ENCODE measurements at regions not wholly inside any gene's neighbourhood (a gene's known extent, or its start where the extent isn't known, plus 50 kb on each side); places are given as distances from the start of the nearest gene placed in this dataset.
"Not testable (repeated sequence)": the region's sequence is repeated elsewhere in the genome, so short reads cannot be mapped to it uniquely, and the experiment has no call there.

- in situ Hi-C loops (cut with HindIII; ENCODE audit: low pct_unique_long_range_greater_than_20kb, low sequenced_read_pairs) = no loop called here
- DNase-seq (ENCODE audit: low read depth) = no peak
Measured at GRCh38 chr16:47888734-47889133, 267.1 kb downstream of the ABCC12 start.

- no peak for DNase-seq (ENCODE audit: low read depth)
- in situ Hi-C loops (cut with HindIII; ENCODE audit: low pct_unique_long_range_greater_than_20kb, low sequenced_read_pairs) = no loop called here
Measured at GRCh38 chr16:47888142-47888541, 267.7 kb downstream of the ABCC12 start.

- no peak for DNase-seq (ENCODE audit: low read depth)
- in situ Hi-C loops (cut with HindIII; ENCODE audit: low pct_unique_long_range_greater_than_20kb, low sequenced_read_pairs) = no loop called here
Measured at GRCh38 chr16:47887496-47887895, 268.3 kb downstream of the ABCC12 start.

GRCh38 chr16:47886631-47887415 is 269.0 kb downstream of the ABCC12 start:
- in situ Hi-C loops (cut with HindIII; ENCODE audit: low pct_unique_long_range_greater_than_20kb, low sequenced_read_pairs) = no loop called here

GRCh38 chr16:47886139-47886538 is 269.7 kb downstream of the ABCC12 start:
- in situ Hi-C loops (cut with HindIII; ENCODE audit: low pct_unique_long_range_greater_than_20kb, low sequenced_read_pairs) = no loop called here
- no peak for DNase-seq (ENCODE audit: low read depth)

More at GRCh38 chr16:47886631-47887415, 269.0 kb downstream of the ABCC12 start:
- DNase-seq (ENCODE audit: low read depth) = no peak

GRCh38 chr16:47885489-47885888 is 270.3 kb downstream of the ABCC12 start:
- in situ Hi-C loops (cut with HindIII; ENCODE audit: low pct_unique_long_range_greater_than_20kb, low sequenced_read_pairs) = no loop called here

GRCh38 chr16:47884116-47884725 is 271.6 kb downstream of the ABCC12 start:
- DNase-seq (ENCODE audit: low read depth) = no peak
- in situ Hi-C loops (cut with HindIII; ENCODE audit: low pct_unique_long_range_greater_than_20kb, low sequenced_read_pairs) = no loop called here

More at GRCh38 chr16:47885489-47885888, 270.3 kb downstream of the ABCC12 start:
- no peak for DNase-seq (ENCODE audit: low read depth)

GRCh38 chr16:47881574-47881973 is 274.2 kb downstream of the ABCC12 start:
- in situ Hi-C loops (cut with HindIII; ENCODE audit: low pct_unique_long_range_greater_than_20kb, low sequenced_read_pairs) = no loop called here
- DNase-seq (ENCODE audit: low read depth) = no peak

GRCh38 chr16:47880653-47881052 is 275.1 kb downstream of the ABCC12 start:
- in situ Hi-C loops (cut with HindIII; ENCODE audit: low pct_unique_long_range_greater_than_20kb, low sequenced_read_pairs) = no loop called here
- DNase-seq (ENCODE audit: low read depth) = no peak

- in situ Hi-C loops (cut with HindIII; ENCODE audit: low pct_unique_long_range_greater_than_20kb, low sequenced_read_pairs) = no loop called here
- DNase-seq (ENCODE audit: low read depth) = no peak
Measured at GRCh38 chr16:47877166-47877565, 278.6 kb downstream of the ABCC12 start.

GRCh38 chr16:47876511-47876910 is 279.3 kb downstream of the ABCC12 start:
- in situ Hi-C loops (cut with HindIII; ENCODE audit: low pct_unique_long_range_greater_than_20kb, low sequenced_read_pairs) = no loop called here

GRCh38 chr16:47873434-47873833 is 282.4 kb downstream of the ABCC12 start:
- in situ Hi-C loops (cut with HindIII; ENCODE audit: low pct_unique_long_range_greater_than_20kb, low sequenced_read_pairs) = no loop called here
- no peak for DNase-seq (ENCODE audit: low read depth)

More at GRCh38 chr16:47876511-47876910, 279.3 kb downstream of the ABCC12 start:
- DNase-seq (ENCODE audit: low read depth) = no peak

- in situ Hi-C loops (cut with HindIII; ENCODE audit: low pct_unique_long_range_greater_than_20kb, low sequenced_read_pairs) = no loop called here
- no peak for DNase-seq (ENCODE audit: low read depth)
Measured at GRCh38 chr16:47872225-47872624, 283.6 kb downstream of the ABCC12 start.

GRCh38 chr16:47866423-47866822 is 289.4 kb downstream of the ABCC12 start:
- in situ Hi-C loops (cut with HindIII; ENCODE audit: low pct_unique_long_range_greater_than_20kb, low sequenced_read_pairs) = no loop called here

GRCh38 chr16:47865337-47865855 is 290.4 kb downstream of the ABCC12 start:
- no peak for DNase-seq (ENCODE audit: low read depth)
- in situ Hi-C loops (cut with HindIII; ENCODE audit: low pct_unique_long_range_greater_than_20kb, low sequenced_read_pairs) = no loop called here

More at GRCh38 chr16:47866423-47866822, 289.4 kb downstream of the ABCC12 start:
- no peak for DNase-seq (ENCODE audit: low read depth)

- DNase-seq (ENCODE audit: low read depth); in situ Hi-C loops (cut with HindIII; ENCODE audit: low pct_unique_long_range_greater_than_20kb, low sequenced_read_pairs): not testable (repeated sequence)
Measured at GRCh38 chr16:47864262-47864661, 291.5 kb downstream of the ABCC12 start.

- DNase-seq (ENCODE audit: low read depth) = no peak
- in situ Hi-C loops (cut with HindIII; ENCODE audit: low pct_unique_long_range_greater_than_20kb, low sequenced_read_pairs) = no loop called here
Measured at GRCh38 chr16:47861999-47862398, 293.8 kb downstream of the ABCC12 start.

GRCh38 chr16:47858333-47858982 is 297.3 kb downstream of the ABCC12 start:
- in situ Hi-C loops (cut with HindIII; ENCODE audit: low pct_unique_long_range_greater_than_20kb, low sequenced_read_pairs) = no loop called here
- DNase-seq (ENCODE audit: low read depth) = no peak

- no peak for DNase-seq (ENCODE audit: low read depth)
- in situ Hi-C loops (cut with HindIII; ENCODE audit: low pct_unique_long_range_greater_than_20kb, low sequenced_read_pairs) = no loop called here
Measured at GRCh38 chr16:47855431-47855830, 300.4 kb downstream of the ABCC12 start.

All from Caki2 (cell line).